Cardiac muscle cell (in vitro differentiated cells and primary cell): ENCODE measurements at regions not wholly inside any gene's neighbourhood (a gene's known extent, or its start where the extent isn't known, plus 50 kb on each side); places are given as distances from the start of the nearest gene placed in this dataset.

ENCODE experiments used
- DNase-seq, 2 donors: peaks; one replicate each; pipeline versions ENCODE4 v3.0.0 to v3.0.0-alpha.2; 2010 to 2017; ENCODE audit warnings: low read depth in 1 of 2, low spot score in 1 of 2
- H3K27ac ChIP-seq: fragments of 200-600 bp; sonication (generic); 2 replicates; pipeline ENCODE4 v1.5.1; 2016
- H3K27me3 ChIP-seq: fragments of 200-600 bp; sonication (generic); 2 replicates; pipeline ENCODE4 v1.6.0; 2016; ENCODE audit warnings: control low read depth
- H3K36me3 ChIP-seq: fragments of 200-600 bp; sonication (generic); 2 replicates; pipeline ENCODE4 v1.5.1; 2016; ENCODE audit warnings: control low read depth
- H3K4me1 ChIP-seq: fragments of 200-600 bp; sonication (generic); 2 replicates; pipeline ENCODE4 v1.8.1; 2017; ENCODE audit warnings: low read depth, mild to moderate bottlenecking, mixed run types
- H3K4me3 ChIP-seq: fragments of 200-600 bp; sonication (generic); 2 replicates; pipeline ENCODE4 v1.5.1; 2016; ENCODE audit warnings: mild to moderate bottlenecking
- H3K9me3 ChIP-seq: fragments of 200-600 bp; sonication (generic); 2 replicates; pipeline ENCODE4 v1.5.1; 2017; ENCODE audit warnings: low read depth, mild to moderate bottlenecking, control low read depth
- CTCF ChIP-seq: IDR thresholded peaks from 2 replicates; pipeline ENCODE4 v1.5.1; 2012; ENCODE audit warnings: low read depth, mild to moderate bottlenecking, low read length

GRCh38 chr20:57843941-57844625 lies 134.3 kb upstream of the PMEPA1 start:
- Histone ChIP-seq H3K27ac (no peak overlapping the region), H3K27me3 (no peaks in the 10 kb centered on the region), H3K4me3 (no peak overlapping the region), H3K36me3 (no peaks in the 10 kb centered on the region), H3K9me3 (no peaks in the 10 kb centered on the region), H3K4me1 (no peaks in the 10 kb centered on the region)
- no peak for TF ChIP-seq CTCF
- no peak for DNase-seq

GRCh38 chr20:57842720-57843119 lies 132.9 kb upstream of the PMEPA1 start:
- no peaks in the 10 kb centered on the region for H3K27me3 ChIP-seq
- TF ChIP-seq CTCF = no peak
- no peak for DNase-seq

GRCh38 chr20:57841297-57841866 lies 131.6 kb upstream of the PMEPA1 start:
- no peak for DNase-seq
- H3K36me3 ChIP-seq = no peaks in the 10 kb centered on the region
- no peaks in the 10 kb centered on the region for H3K27me3 ChIP-seq
- no peaks in the 10 kb centered on the region for H3K4me1 ChIP-seq
- H3K4me3 ChIP-seq = no peak overlapping the region
- no peak for TF ChIP-seq CTCF
- no peak overlapping the region for H3K27ac ChIP-seq
- H3K9me3 ChIP-seq = no peaks in the 10 kb centered on the region

More at GRCh38 chr20:57842720-57843119, 132.9 kb upstream of the PMEPA1 start:
- Histone ChIP-seq H3K4me1 (no peaks in the 10 kb centered on the region), H3K4me3 (no peak overlapping the region), H3K9me3 (no peaks in the 10 kb centered on the region), H3K36me3 (no peaks in the 10 kb centered on the region), H3K27ac (no peak overlapping the region)

GRCh38 chr20:57840504-57841296 lies 130.9 kb upstream of the PMEPA1 start:
- DNase-seq = no peak
- Histone ChIP-seq H3K4me1 (no peaks in the 10 kb centered on the region), H3K9me3 (no peaks in the 10 kb centered on the region), H3K4me3 (no peak overlapping the region), H3K27ac (no peak overlapping the region), H3K27me3 (no peaks in the 10 kb centered on the region), H3K36me3 (no peaks in the 10 kb centered on the region)
- TF ChIP-seq CTCF = no peak

GRCh38 chr20:57840066-57840465 lies 130.3 kb upstream of the PMEPA1 start:
- Histone ChIP-seq H3K4me1 (no peaks in the 10 kb centered on the region), H3K27me3 (no peaks in the 10 kb centered on the region), H3K4me3 (no peak overlapping the region), H3K36me3 (no peaks in the 10 kb centered on the region), H3K9me3 (no peaks in the 10 kb centered on the region), H3K27ac (no peak overlapping the region)
- TF ChIP-seq CTCF = no peak
- DNase-seq = no peak
